ENCODE measurements at regions not wholly inside any gene's neighbourhood (a gene's known extent, or its start where the extent isn't known, plus 50 kb on each side); places are given as distances from the start of the nearest gene placed in this dataset.

DNA sequence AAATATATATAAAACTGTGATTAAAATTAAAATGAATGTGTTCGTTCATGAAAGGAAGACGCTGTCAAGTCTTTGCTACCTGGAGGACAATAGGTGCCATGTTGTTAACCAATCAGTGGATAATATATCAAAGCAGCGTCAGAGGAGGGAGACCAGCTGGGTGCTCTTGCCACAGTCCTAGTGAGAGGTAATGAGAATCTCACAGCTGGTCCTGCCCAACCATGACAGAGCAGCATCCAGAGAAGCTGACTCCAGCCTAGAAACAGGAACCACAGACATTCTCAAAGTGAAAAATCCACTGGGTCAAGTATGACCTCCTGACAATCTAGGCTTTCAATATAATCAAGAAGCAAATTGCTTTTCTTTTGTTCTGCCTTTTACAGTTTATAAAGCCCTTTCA lies 94.5 kb upstream of the LRFN2 start:
- CTCF ChIA-PET, result no interaction called here

DNA sequence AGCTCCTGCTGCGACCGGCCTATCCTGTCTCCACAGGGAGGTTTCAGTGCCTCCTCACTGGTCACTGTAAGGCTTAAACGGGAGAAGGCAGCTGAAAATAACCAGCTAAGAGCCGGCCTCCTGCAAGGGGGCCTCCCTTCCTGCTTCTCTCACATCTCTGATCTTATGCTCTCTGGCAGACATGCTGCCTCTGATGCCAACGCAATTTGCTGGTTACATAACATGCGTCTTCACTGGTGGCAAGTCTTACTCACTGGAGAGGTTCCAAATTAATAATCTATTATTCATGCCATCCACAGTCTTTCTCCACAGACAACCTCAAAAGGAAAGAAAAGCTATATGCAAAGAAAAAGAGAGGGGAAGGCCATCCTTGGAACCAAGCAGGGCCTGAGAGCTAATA lies 91.8 kb upstream of the LRFN2 start:
- H2AFZ ChIP-seq, result no peak overlapping the region
- H3K36me3 ChIP-seq (ENCODE audit: low read depth), result no peaks in the 10 kb centered on the region
- no peak overlapping the region for H3K27ac ChIP-seq
- H4K20me1 ChIP-seq (ENCODE audit: insufficient read depth), result no peaks in the 10 kb centered on the region
- intact Hi-C loops (cut with micrococcal nuclease; ENCODE audit: unreplicated experiment), result loop anchor here (2.0 kb wide), 1 partner anchor 62 kb away; no protein-coding TSS in a partner anchor
- ChIA-PET CTCF (no interaction called here), POLR2A (ENCODE audit: unreplicated experiment) (no interaction called here)
- H3K4me2 ChIP-seq, result no peak overlapping the region
- H3K9me3 ChIP-seq (ENCODE audit: insufficient read depth, low read depth), result no peaks in the 10 kb centered on the region
- no peak for DNase-seq
- H3K27me3 ChIP-seq (ENCODE audit: insufficient read depth, low read depth), result peaks cover 70% of the 10 kb centered on the region
- H3K4me3 ChIP-seq, result no peak overlapping the region
- BruUV-seq (replicated peaks), result no TSS peak
- no peaks in the 10 kb centered on the region for H3K79me2 ChIP-seq (ENCODE audit: low read depth)
- no peaks in the 10 kb centered on the region for H3F3A ChIP-seq (ENCODE audit: insufficient read depth, low read depth)
- TF ChIP-seq, protein P1, sequence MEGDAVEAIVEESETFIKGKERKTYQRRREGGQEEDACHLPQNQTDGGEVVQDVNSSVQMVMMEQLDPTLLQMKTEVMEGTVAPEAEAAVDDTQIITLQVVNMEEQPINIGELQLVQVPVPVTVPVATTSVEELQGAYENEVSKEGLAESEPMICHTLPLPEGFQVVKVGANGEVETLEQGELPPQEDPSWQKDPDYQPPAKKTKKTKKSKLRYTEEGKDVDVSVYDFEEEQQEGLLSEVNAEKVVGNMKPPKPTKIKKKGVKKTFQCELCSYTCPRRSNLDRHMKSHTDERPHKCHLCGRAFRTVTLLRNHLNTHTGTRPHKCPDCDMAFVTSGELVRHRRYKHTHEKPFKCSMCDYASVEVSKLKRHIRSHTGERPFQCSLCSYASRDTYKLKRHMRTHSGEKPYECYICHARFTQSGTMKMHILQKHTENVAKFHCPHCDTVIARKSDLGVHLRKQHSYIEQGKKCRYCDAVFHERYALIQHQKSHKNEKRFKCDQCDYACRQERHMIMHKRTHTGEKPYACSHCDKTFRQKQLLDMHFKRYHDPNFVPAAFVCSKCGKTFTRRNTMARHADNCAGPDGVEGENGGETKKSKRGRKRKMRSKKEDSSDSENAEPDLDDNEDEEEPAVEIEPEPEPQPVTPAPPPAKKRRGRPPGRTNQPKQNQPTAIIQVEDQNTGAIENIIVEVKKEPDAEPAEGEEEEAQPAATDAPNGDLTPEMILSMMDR (conservative IDR thresholded peaks at IDR 0.05), result no peak
- no peak for TF ChIP-seq EZH2 (IDR thresholded peaks at IDR 0.05; ENCODE audit: low read depth)
- H3K9me2 ChIP-seq (ENCODE audit: insufficient read depth), result no peaks in the 10 kb centered on the region
- no peaks in the 10 kb centered on the region for H3K4me1 ChIP-seq (replicated peaks; ENCODE audit: insufficient read depth)

More for the DNA sequence above, 94.5 kb upstream of the LRFN2 start:
- TF ChIP-seq, protein P1 (conservative IDR thresholded peaks at IDR 0.05), result no peak
- TF ChIP-seq EZH2 (IDR thresholded peaks at IDR 0.05; ENCODE audit: low read depth), result no peak
- H3K27me3 ChIP-seq (ENCODE audit: insufficient read depth, low read depth), result peaks cover 44% of the 10 kb centered on the region
- no peaks in the 10 kb centered on the region for H4K20me1 ChIP-seq (ENCODE audit: insufficient read depth)
- POLR2A ChIA-PET (ENCODE audit: unreplicated experiment), result no interaction called here
- no peaks in the 10 kb centered on the region for H3K4me1 ChIP-seq (replicated peaks; ENCODE audit: insufficient read depth)
- H3K36me3 ChIP-seq (ENCODE audit: low read depth), result no peaks in the 10 kb centered on the region
- intact Hi-C loops (cut with micrococcal nuclease; ENCODE audit: unreplicated experiment), result no loop called here
- no peak overlapping the region for H3K4me2 ChIP-seq
- no peak for DNase-seq
- H3K79me2 ChIP-seq (ENCODE audit: low read depth), result no peaks in the 10 kb centered on the region
- H3K9me3 ChIP-seq (ENCODE audit: insufficient read depth, low read depth), result no peaks in the 10 kb centered on the region
- H2AFZ ChIP-seq, result no peak overlapping the region
- no peaks in the 10 kb centered on the region for H3K9me2 ChIP-seq (ENCODE audit: insufficient read depth)
- BruUV-seq (replicated peaks), result no TSS peak
- H3K4me3 ChIP-seq, result no peak overlapping the region
- no peaks in the 10 kb centered on the region for H3F3A ChIP-seq (ENCODE audit: insufficient read depth, low read depth)
- H3K27ac ChIP-seq, result no peak overlapping the region

DNA sequence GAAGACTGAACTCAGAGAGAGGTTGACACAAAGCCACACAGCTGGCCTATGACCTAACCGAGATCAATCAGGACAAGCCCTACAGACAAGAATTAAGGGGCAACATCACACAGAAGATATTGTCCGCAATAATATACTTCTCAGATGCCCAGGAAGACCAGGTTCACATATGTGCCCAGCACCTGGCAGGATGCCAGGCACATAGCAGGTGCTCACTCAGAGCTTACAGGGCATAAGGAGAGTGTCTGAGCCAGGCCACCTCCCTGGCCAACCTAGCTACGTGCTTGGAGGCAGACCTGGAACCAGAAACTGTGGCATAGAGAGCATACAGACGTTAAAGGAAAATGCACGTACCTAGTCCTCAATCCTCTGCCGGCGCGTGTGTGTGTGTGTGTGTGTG lies 87.0 kb upstream of the LRFN2 start:
- Histone ChIP-seq H3K36me3 (ENCODE audit: low read depth) (no peaks in the 10 kb centered on the region), H3K9me3 (ENCODE audit: insufficient read depth, low read depth) (no peaks in the 10 kb centered on the region; the same call in 1 of the 2 replicates), H2AFZ (no peak overlapping the region), H3K4me3 (no peak overlapping the region), H4K20me1 (ENCODE audit: insufficient read depth) (no peaks in the 10 kb centered on the region), H3K79me2 (ENCODE audit: low read depth) (no peaks in the 10 kb centered on the region), H3K9me2 (ENCODE audit: insufficient read depth) (no peaks in the 10 kb centered on the region), H3K27ac (no peak overlapping the region), H3K27me3 (ENCODE audit: insufficient read depth, low read depth) (peaks cover 73% of the 10 kb centered on the region), H3K4me2 (no peak overlapping the region), H3K4me1 (replicated peaks; ENCODE audit: insufficient read depth) (no peaks in the 10 kb centered on the region), H3F3A (ENCODE audit: insufficient read depth, low read depth) (no peaks in the 10 kb centered on the region)
- DNase-seq, result no peak
- POLR2A ChIA-PET (ENCODE audit: unreplicated experiment), result no interaction called here
- TF ChIP-seq, protein P1 (conservative IDR thresholded peaks at IDR 0.05), result no peak
- TF ChIP-seq EZH2 (IDR thresholded peaks at IDR 0.05; ENCODE audit: low read depth), result no peak
- BruUV-seq (replicated peaks), result no TSS peak
- CTCF ChIA-PET, result no interaction called here
- intact Hi-C loops (cut with micrococcal nuclease; ENCODE audit: unreplicated experiment), result no loop called here

All from PC-9 (cell line).